Heart left ventricle (tissue), 16 donors: ENCODE measurements at regions not wholly inside any gene's neighbourhood (a gene's known extent, or its start where the extent isn't known, plus 50 kb on each side); places are given as distances from the start of the nearest gene placed in this dataset.

Source experiments
- ATAC-seq, 4 donors: fragments of 200-7000 bp; cut with Tn5 transposase; one replicate each; pipeline ENCODE4 v1.9.1; 2020 to 2022; ENCODE audit warnings: moderate library complexity in 4 of 4, mild to moderate bottlenecking in 3 of 4, moderate number of reproducible peaks in 1 of 4
- DNase-seq, 5 donors: peaks; one replicate each; pipeline ENCODE4 v3.0.0-alpha.2; 2020
- H3K27ac ChIP-seq, 12 donors: fragments of 200-600 bp; sonication (generic) in 4 of 12; one replicate each; pipeline versions ENCODE4 v1.5.0 to v1.8.0; 2016 to 2022; ENCODE audit warnings: mild to moderate bottlenecking in 2 of 12
- H3K27me3 ChIP-seq, 9 donors: fragments of 200-600 bp; sonication (generic) in 2 of 9; one replicate each; pipeline versions ENCODE4 v1.5.1 to v1.8.0; 2016 to 2022; ENCODE audit warnings: mild to moderate bottlenecking in 3 of 9
- H3K36me3 ChIP-seq, 9 donors: fragments of 200-600 bp; sonication (generic) in 2 of 9; one replicate each; pipeline versions ENCODE4 v1.5.0 to v1.8.0; 2018 to 2022; ENCODE audit warnings: mild to moderate bottlenecking in 2 of 9
- H3K4me1 ChIP-seq, 12 donors: fragments of 200-600 bp; sonication (generic) in 4 of 12; one replicate each; pipeline versions ENCODE4 v1.5.0 to v1.8.0; 2016 to 2022; ENCODE audit warnings: mild to moderate bottlenecking in 3 of 12
- H3K4me3 ChIP-seq, 12 donors: fragments of 200-600 bp; sonication (generic) in 4 of 12; one replicate each; pipeline versions ENCODE4 v1.5.0 to v1.8.0; 2017 to 2022; ENCODE audit warnings: mild to moderate bottlenecking in 9 of 12, moderate library complexity in 4 of 12
- H3K9me3 ChIP-seq, 12 donors: fragments of 200-600 bp; sonication (generic) in 4 of 12; one replicate each; pipeline versions ENCODE4 v1.5.0 to v1.8.0; 2016 to 2022; ENCODE audit warnings: mild to moderate bottlenecking in 1 of 12
- POLR2A ChIP-seq, 2 donors: fragments of 450-650 bp; IDR thresholded peaks; one replicate each; pipeline ENCODE4 v1.6.1; 2017; ENCODE audit warnings: antibody characterized with exemption in 2 of 2, mild to moderate bottlenecking in 2 of 2, moderate library complexity in 2 of 2
- WGBS, 4 donors: extraction: QIAGEN DNeasy Blood & Tissue Kit in 2 of 4; methylation state at CpG; one replicate each; pipeline versions ENCODE4 v1.1.5 to v1.1.7; 2013 to 2018; 5-methylcytosine and 5-hydroxymethylcytosine counted together
- intact Hi-C, 10 donors: fragments of 100-400 bp; cut with DNase I; formaldehyde crosslinking; loops; one replicate each; pipeline versions ENCODE4 v1.11.1 to v1.14.2; 2022
- TF ChIP-seq, protein P1 (sequence below), 12 donors: fragments of 200-600 bp; sonication (generic) in 4 of 12; IDR thresholded peaks; one replicate each; pipeline versions ENCODE4 v1.5.0 to v1.8.0; 2018 to 2022; ENCODE audit warnings: antibody characterized with exemption in 12 of 12, mild to moderate bottlenecking in 5 of 12
- donor health status: ischemic (EF 13 %, LVEDD 7.1; RV severe dilation, severe dysfunction).
- donor health status: healthy with polysubstance abuse.
- donor health status: DM: no; HTN: yes; CAD: no.
- donor health status: DM: no; HTN: no; CAD: no.
- donor health status: ischemic (EF 25% LVEDD 6.9; RV normal size, moderate dysfunction).
- donor health status: ischemic (EF 25% LVEDD 5.7; RV mildly dilated, moderate dysfunction).
- donor health status: healthy.
- donor health status: DM: yes; HTN: yes; CAD: no.
- donor health status: ischemic (EF 35%, LVEDD 5.7; RV mildly dilated, moderate dysfunction).
- donor health status: nonischemic (EF 11% LVEDD 7.7; RV severe dilation, severe dysfunction).
- donor health status: DM: yes; HTN: yes; CAD: no.
- donor health status: PGD.
- donor health status: ischemic (EF 29% LVEDD 5.4; RV normal size, mild dysfunction).
- donor health status: nonischemic (EF 23%, LVEDD 6.1; RV moderate dilation, normal function).

- DNase-seq (no peak), ATAC-seq (no peak)
- Histone ChIP-seq H3K27me3 (no peaks in the 10 kb centered on the region), H3K4me3 (no peak overlapping the region), H3K27ac (no peak overlapping the region), H3K9me3 (peaks cover 0 to 4% (median 0%) of the 10 kb centered on the region in 12 donors), H3K36me3 (no peaks in the 10 kb centered on the region), H3K4me1 (no peaks in the 10 kb centered on the region)
- intact Hi-C loops: no loop called here
- WGBS, 4 donors: 81 to 94% (median 85%) methylated on average over 1 of the region's 1 CpG
- TF ChIP-seq, protein P1, sequence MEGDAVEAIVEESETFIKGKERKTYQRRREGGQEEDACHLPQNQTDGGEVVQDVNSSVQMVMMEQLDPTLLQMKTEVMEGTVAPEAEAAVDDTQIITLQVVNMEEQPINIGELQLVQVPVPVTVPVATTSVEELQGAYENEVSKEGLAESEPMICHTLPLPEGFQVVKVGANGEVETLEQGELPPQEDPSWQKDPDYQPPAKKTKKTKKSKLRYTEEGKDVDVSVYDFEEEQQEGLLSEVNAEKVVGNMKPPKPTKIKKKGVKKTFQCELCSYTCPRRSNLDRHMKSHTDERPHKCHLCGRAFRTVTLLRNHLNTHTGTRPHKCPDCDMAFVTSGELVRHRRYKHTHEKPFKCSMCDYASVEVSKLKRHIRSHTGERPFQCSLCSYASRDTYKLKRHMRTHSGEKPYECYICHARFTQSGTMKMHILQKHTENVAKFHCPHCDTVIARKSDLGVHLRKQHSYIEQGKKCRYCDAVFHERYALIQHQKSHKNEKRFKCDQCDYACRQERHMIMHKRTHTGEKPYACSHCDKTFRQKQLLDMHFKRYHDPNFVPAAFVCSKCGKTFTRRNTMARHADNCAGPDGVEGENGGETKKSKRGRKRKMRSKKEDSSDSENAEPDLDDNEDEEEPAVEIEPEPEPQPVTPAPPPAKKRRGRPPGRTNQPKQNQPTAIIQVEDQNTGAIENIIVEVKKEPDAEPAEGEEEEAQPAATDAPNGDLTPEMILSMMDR (IDR thresholded peaks at IDR 0.05): no peak
- TF ChIP-seq POLR2A (IDR thresholded peaks at IDR 0.05): no peak
These were observed 1441.2 kb downstream of the PLA2G4A start for GRCh38 chr1:188269956-188270355.

- no peaks in the 10 kb centered on the region for H3K4me1 ChIP-seq
- intact Hi-C loops: no loop called here
- no peak for ATAC-seq
- DNase-seq: no peak
- WGBS, 4 donors: 88 to 96% (median 93%) methylated on average over 1 of the region's 1 CpG
- H3K27ac ChIP-seq: no peak overlapping the region
- H3K4me3 ChIP-seq: no peak overlapping the region
- TF ChIP-seq, protein P1 (IDR thresholded peaks at IDR 0.05): no peak
- TF ChIP-seq POLR2A (IDR thresholded peaks at IDR 0.05): no peak
- no peaks in the 10 kb centered on the region for H3K36me3 ChIP-seq
- H3K9me3 ChIP-seq: peaks cover 0 to 5% (median 0%) of the 10 kb centered on the region in 12 donors
- H3K27me3 ChIP-seq: no peaks in the 10 kb centered on the region
These were observed 1441.7 kb downstream of the PLA2G4A start for GRCh38 chr1:188270497-188270896.

DNA sequence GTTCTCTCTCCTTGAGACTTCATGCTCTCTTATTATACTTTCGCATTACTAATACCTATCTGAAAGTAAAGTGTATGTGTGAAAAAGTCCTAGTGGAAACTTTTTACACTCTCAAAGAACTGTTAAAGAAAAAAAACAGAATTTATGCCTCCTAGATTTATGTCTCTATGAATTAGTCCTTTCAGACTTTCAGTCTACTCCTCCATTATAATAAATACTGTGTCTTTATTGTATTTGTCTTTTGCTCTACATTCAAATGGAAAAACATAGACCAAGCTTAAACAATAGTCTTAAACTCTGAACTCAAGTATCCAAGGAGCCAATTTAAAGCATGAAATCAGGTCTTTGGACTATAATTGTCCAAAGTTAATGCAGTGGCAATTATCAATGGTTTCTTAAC, 1449.0 kb downstream of the PLA2G4A start:
- peaks cover 0 to 5% (median 0%) of the 10 kb centered on the region in 12 donors for H3K9me3 ChIP-seq
- TF ChIP-seq POLR2A (IDR thresholded peaks at IDR 0.05): no peak
- TF ChIP-seq, protein P1 (IDR thresholded peaks at IDR 0.05): no peak
- intact Hi-C loops: no loop called here
- ATAC-seq (no peak), DNase-seq (no peak)
- WGBS, 4 donors: 89 to 98% (median 95%) methylated on average over 1 of the region's 1 CpG
- no peaks in the 10 kb centered on the region for H3K27me3 ChIP-seq
- H3K4me3 ChIP-seq: no peak overlapping the region
- H3K4me1 ChIP-seq: no peaks in the 10 kb centered on the region
- H3K36me3 ChIP-seq: no peaks in the 10 kb centered on the region
- H3K27ac ChIP-seq: no peak overlapping the region

DNA sequence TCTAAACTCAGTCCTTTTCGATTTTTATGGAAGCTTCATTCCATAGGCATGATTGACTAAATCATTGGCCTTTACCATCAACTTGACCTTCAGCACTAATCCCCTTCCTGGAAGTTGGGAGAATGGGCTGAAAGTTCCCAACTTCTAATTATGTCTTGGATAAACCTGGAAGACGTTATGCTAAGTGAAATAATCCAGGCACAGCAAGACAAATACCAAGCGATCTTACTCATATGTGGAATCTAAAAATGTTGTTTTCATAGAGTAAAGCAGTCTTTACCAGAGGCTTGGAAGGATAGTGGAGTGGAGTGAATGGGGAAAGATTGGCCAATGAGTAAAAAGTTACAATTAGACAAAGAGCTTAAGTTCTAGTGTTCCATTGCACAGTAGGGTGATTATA, 1453.2 kb downstream of the PLA2G4A start:
- H3K36me3 ChIP-seq: no peaks in the 10 kb centered on the region
- no peaks in the 10 kb centered on the region for H3K27me3 ChIP-seq
- intact Hi-C loops: no loop called here
- H3K4me1 ChIP-seq: no peaks in the 10 kb centered on the region
- H3K9me3 ChIP-seq: no peaks in the 10 kb centered on the region
- no peak for TF ChIP-seq POLR2A (IDR thresholded peaks at IDR 0.05)
- TF ChIP-seq, protein P1 (IDR thresholded peaks at IDR 0.05): no peak
- WGBS, 4 donors: 58 to 66% (median 65%) methylated on average over 3 of the region's 3 CpGs
- no peak overlapping the region for H3K4me3 ChIP-seq
- DNase-seq (no peak), ATAC-seq (no peak)
- H3K27ac ChIP-seq: no peak overlapping the region
